ENCODE measurements at regions not wholly inside any gene's neighbourhood (a gene's known extent, or its start where the extent isn't known, plus 50 kb on each side); places are given as distances from the start of the nearest gene placed in this dataset.

DNA sequence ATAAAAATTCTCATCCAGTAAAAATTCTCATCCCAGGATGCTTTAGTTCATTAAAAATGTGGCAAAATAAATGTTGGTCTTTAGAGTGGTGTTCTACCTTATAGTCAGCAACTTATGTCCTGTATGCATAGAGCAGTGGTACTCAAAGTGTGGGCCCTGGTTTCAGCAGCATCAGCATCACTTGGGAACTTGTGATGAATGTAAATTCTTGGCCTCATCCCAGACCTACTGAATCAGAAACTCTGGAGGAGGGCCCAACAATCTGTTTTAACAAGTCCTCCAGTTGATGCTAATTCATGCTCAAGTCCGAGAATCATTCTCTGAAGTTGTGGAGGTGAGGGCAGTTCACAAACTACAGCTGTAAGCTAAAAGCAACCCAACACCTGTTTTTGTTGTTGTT lies 307.3 kb upstream of the SATB1 start:
- no peak for DNase-seq
- H3K4ac ChIP-seq (ENCODE audit: low read depth, low read length): no peak overlapping the region
- no peak overlapping the region for H2BK5ac ChIP-seq (ENCODE audit: insufficient read length, low read length)
- no peak overlapping the region for H2BK15ac ChIP-seq (ENCODE audit: low read depth, low read length)
- no peaks in the 10 kb centered on the region for H3K23me2 ChIP-seq (ENCODE audit: insufficient read length, low read depth, low read length, poor library complexity, severe bottlenecking)
- Mint-ChIP-seq H3K27ac (peak overlapping the region in 1 of 3 experiments; percentile 48; a peak in 1 of 7 replicates), H3K4me1 (peaks cover 14 to 17% of the 10 kb centered on the region in 2 experiments), H3K36me3 (ENCODE audit: insufficient read depth in 1 of 3, low read depth in 3 of 3) (no peaks in the 10 kb centered on the region), H3K9me3 (no peaks in the 10 kb centered on the region), H3K4me3 (no peak overlapping the region), H3K27me3 (ENCODE audit: low read depth) (no peaks in the 10 kb centered on the region)
- H3T11ph ChIP-seq (ENCODE audit: low read length): no peak overlapping the region
- H4K5ac ChIP-seq (ENCODE audit: insufficient read length, low read depth, low read length): no peak overlapping the region
- H3K27ac ChIP-seq (ENCODE audit: insufficient read length, low read depth, low read length): no peak overlapping the region
- no peak overlapping the region for H3K14ac ChIP-seq (ENCODE audit: insufficient read depth, low read length)
- H3K9ac ChIP-seq (ENCODE audit: extremely low read depth, insufficient read length, low read length): no peak overlapping the region
- H3K79me2 ChIP-seq (ENCODE audit: insufficient read depth, low read length): no peaks in the 10 kb centered on the region
- no peak overlapping the region for H2AK5ac ChIP-seq (ENCODE audit: insufficient read length, low read length)
- H3K9me3 ChIP-seq (ENCODE audit: control insufficient read depth, low read depth, low read length): no peaks in the 10 kb centered on the region
- no peak overlapping the region for H2AFZ ChIP-seq (ENCODE audit: low read length)
- no peaks in the 10 kb centered on the region for H4K20me1 ChIP-seq (ENCODE audit: control insufficient read depth, insufficient read depth, insufficient read length)
- no peak overlapping the region for H3K4me2 ChIP-seq (ENCODE audit: insufficient read depth, insufficient read length, low read length)
- WGBS (ENCODE audit: extremely low coverage, insufficient read length, low lambda C conversion rate): no CpG with 5 or more reads among the region's 1 CpG
- H3K4me1 ChIP-seq (ENCODE audit: insufficient read depth, low read length): no peaks in the 10 kb centered on the region
- H2BK12ac ChIP-seq (ENCODE audit: insufficient read length, low read depth, low read length): no peak overlapping the region
- H2BK120ac ChIP-seq (ENCODE audit: low read depth, low read length, poor library complexity, severe bottlenecking): no peak overlapping the region
- no peak overlapping the region for H4K91ac ChIP-seq (ENCODE audit: insufficient read length, low read depth, low read length)
- H3K27me3 ChIP-seq (ENCODE audit: insufficient read depth, low read length): no peaks in the 10 kb centered on the region
- H4K8ac ChIP-seq (replicated peaks; ENCODE audit: insufficient read length, low read depth, low read length): no peak overlapping the region
- no peak overlapping the region for H3K56ac ChIP-seq (ENCODE audit: insufficient read length, low read depth, low read length)
- TF ChIP-seq, protein P1, sequence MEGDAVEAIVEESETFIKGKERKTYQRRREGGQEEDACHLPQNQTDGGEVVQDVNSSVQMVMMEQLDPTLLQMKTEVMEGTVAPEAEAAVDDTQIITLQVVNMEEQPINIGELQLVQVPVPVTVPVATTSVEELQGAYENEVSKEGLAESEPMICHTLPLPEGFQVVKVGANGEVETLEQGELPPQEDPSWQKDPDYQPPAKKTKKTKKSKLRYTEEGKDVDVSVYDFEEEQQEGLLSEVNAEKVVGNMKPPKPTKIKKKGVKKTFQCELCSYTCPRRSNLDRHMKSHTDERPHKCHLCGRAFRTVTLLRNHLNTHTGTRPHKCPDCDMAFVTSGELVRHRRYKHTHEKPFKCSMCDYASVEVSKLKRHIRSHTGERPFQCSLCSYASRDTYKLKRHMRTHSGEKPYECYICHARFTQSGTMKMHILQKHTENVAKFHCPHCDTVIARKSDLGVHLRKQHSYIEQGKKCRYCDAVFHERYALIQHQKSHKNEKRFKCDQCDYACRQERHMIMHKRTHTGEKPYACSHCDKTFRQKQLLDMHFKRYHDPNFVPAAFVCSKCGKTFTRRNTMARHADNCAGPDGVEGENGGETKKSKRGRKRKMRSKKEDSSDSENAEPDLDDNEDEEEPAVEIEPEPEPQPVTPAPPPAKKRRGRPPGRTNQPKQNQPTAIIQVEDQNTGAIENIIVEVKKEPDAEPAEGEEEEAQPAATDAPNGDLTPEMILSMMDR (conservative IDR thresholded peaks at IDR 0.05): no peak
- H3K79me1 ChIP-seq (ENCODE audit: insufficient read depth, low read depth, low read length, poor library complexity, severe bottlenecking): no peaks in the 10 kb centered on the region
- no peak overlapping the region for H3K23ac ChIP-seq (ENCODE audit: insufficient read length, low read depth, low read length)
- H3K18ac ChIP-seq (ENCODE audit: insufficient read length, low read depth, low read length): no peak overlapping the region
- H2BK20ac ChIP-seq (ENCODE audit: low read depth, low read length, poor library complexity, severe bottlenecking): no peak overlapping the region
